Trophoblast cell (in vitro differentiated cells and primary cell): ENCODE measurements at regions not wholly inside any gene's neighbourhood (a gene's known extent, or its start where the extent isn't known, plus 50 kb on each side); places are given as distances from the start of the nearest gene placed in this dataset.
"Not testable (repeated sequence)": the region's sequence is repeated elsewhere in the genome, so short reads cannot be mapped to it uniquely, and the experiment has no call there.

Experiments used
- DNase-seq, 2 donors: peaks; one replicate each; pipeline ENCODE4 v3.0.0-alpha.2; 2016
- H2AFZ ChIP-seq: 2 replicates; pipeline ENCODE4 v1.6.1; 2013; ENCODE audit warnings: low read length, moderate library complexity, mild to moderate bottlenecking; ENCODE audit not compliant: insufficient read depth, poor library complexity
- H2AK5ac ChIP-seq: 2 replicates; pipeline ENCODE4 v1.6.1; 2013; ENCODE audit warnings: mild to moderate bottlenecking, low read length
- H2BK120ac ChIP-seq: 2 replicates; pipeline ENCODE4 v1.6.1; 2013; ENCODE audit warnings: low read length, mild to moderate bottlenecking, moderate library complexity; ENCODE audit not compliant: insufficient read depth, poor library complexity
- H2BK12ac ChIP-seq: 2 replicates; pipeline ENCODE4 v1.6.1; 2013; ENCODE audit warnings: mild to moderate bottlenecking, low read length, moderate library complexity
- H2BK5ac ChIP-seq: 2 replicates; pipeline ENCODE4 v1.6.1; 2013; ENCODE audit warnings: low read length, low read depth, moderate library complexity, mild to moderate bottlenecking; ENCODE audit not compliant: poor library complexity
- H3K14ac ChIP-seq: 2 replicates; pipeline ENCODE4 v1.6.1; 2013; ENCODE audit warnings: mild to moderate bottlenecking, low read length
- H3K18ac ChIP-seq: 2 replicates; pipeline ENCODE4 v1.6.1; 2013; ENCODE audit warnings: mild to moderate bottlenecking, low read length
- H3K23ac ChIP-seq: 2 replicates; pipeline ENCODE4 v1.6.1; 2013; ENCODE audit warnings: low read length
- H3K27ac ChIP-seq: 2 replicates; pipeline ENCODE4 v1.5.1; 2013; ENCODE audit warnings: low read depth, mild to moderate bottlenecking, inconsistent platforms, low read length, moderate library complexity
- H3K27me3 ChIP-seq: 2 replicates; pipeline ENCODE4 v1.6.1; 2013; ENCODE audit warnings: inconsistent platforms, mild to moderate bottlenecking, low read length, moderate library complexity; ENCODE audit not compliant: insufficient read depth
- H3K36me3 ChIP-seq, 2 experiments: 1 replicate in 1 of 2; 2 replicates in 1 of 2; pipeline ENCODE4 v1.6.1; 2013; ENCODE audit warnings: low read length in 2 of 2, mild to moderate bottlenecking in 2 of 2, moderate library complexity in 1 of 2; ENCODE audit not compliant: insufficient read depth in 2 of 2, control insufficient read depth in 1 of 2
- H3K4ac ChIP-seq: 2 replicates; pipeline ENCODE4 v1.6.1; 2013; ENCODE audit warnings: low read depth, mild to moderate bottlenecking, low read length, moderate library complexity
- H3K4me1 ChIP-seq, 2 experiments: 1 replicate in 1 of 2; 2 replicates in 1 of 2; pipeline ENCODE4 v1.6.1; 2013; ENCODE audit warnings: low read length in 2 of 2, mild to moderate bottlenecking in 2 of 2, moderate library complexity in 1 of 2; ENCODE audit not compliant: insufficient read depth in 2 of 2, control insufficient read depth in 1 of 2
- H3K4me2 ChIP-seq: 2 replicates; pipeline ENCODE4 v1.6.1; 2013; ENCODE audit warnings: inconsistent platforms, mild to moderate bottlenecking, low read length, moderate library complexity
- H3K4me3 ChIP-seq: 2 replicates; pipeline ENCODE4 v1.5.1; 2013; ENCODE audit warnings: mild to moderate bottlenecking, low read depth, low read length, inconsistent platforms
- H3K79me1 ChIP-seq: one replicate; pipeline ENCODE4 v1.6.1; 2013; ENCODE audit warnings: low read length
- H3K79me2 ChIP-seq: 2 replicates; pipeline ENCODE4 v1.6.1; 2013; ENCODE audit warnings: low read length, mild to moderate bottlenecking; ENCODE audit not compliant: control insufficient read depth, insufficient read depth, poor library complexity
- H3K9ac ChIP-seq: 2 replicates; pipeline ENCODE4 v1.6.1; 2013; ENCODE audit warnings: mild to moderate bottlenecking, low read length
- H3K9me3 ChIP-seq: 2 replicates; pipeline ENCODE4 v1.6.1; 2013; ENCODE audit warnings: low read depth, mild to moderate bottlenecking, control low read depth, inconsistent platforms, low read length; ENCODE audit not compliant: insufficient read depth
- H4K12ac ChIP-seq: 2 replicates; pipeline ENCODE4 v1.6.1; 2013; ENCODE audit warnings: low read depth, mild to moderate bottlenecking, low read length, moderate library complexity
- H4K8ac ChIP-seq: 2 replicates; pipeline ENCODE4 v1.6.1; 2013; ENCODE audit warnings: low read depth, mild to moderate bottlenecking, low read length, moderate library complexity
- H4K91ac ChIP-seq: one replicate; pipeline ENCODE4 v1.6.1; 2013; ENCODE audit warnings: low read depth, mild to moderate bottlenecking, low read length, moderate library complexity
- WGBS: extraction: QIAGEN DNeasy Blood & Tissue Kit; methylation state at CpG from one replicate; pipeline ENCODE4 v1.1.7; 2013; ENCODE audit warnings: missing lambda C conversion rate; ENCODE audit not compliant: insufficient read length, insufficient coverage; ENCODE audit errors: extremely low coverage; 5-methylcytosine and 5-hydroxymethylcytosine counted together

DNA sequence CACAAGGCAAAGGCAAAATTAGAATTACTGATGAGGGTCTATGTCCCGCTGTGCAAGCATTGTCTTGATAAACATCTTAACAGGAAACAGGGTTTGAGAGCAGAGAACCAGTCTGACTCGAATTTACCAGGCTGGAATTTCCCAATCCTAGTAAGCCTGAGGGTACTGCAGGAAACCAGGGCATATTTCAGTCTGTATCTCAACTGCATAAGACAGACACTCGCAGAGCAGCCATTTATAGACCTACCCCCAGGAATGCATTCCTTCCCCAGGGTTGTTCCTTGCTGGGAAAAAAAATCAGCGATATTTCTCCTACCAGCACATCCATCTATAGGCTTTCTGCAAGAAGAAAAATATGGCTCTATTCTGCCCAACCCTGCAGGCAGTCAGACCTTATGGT lies 283.8 kb upstream of the ATXN7L3B start:
- not testable (repeated sequence) for H3K9me3 ChIP-seq, H3K79me2 ChIP-seq, H4K12ac ChIP-seq, H4K8ac ChIP-seq, H2AK5ac ChIP-seq, H3K79me1 ChIP-seq, H3K9ac ChIP-seq, H3K23ac ChIP-seq, H3K27ac ChIP-seq, H3K14ac ChIP-seq, H4K91ac ChIP-seq, H3K4me3 ChIP-seq, H3K4me2 ChIP-seq, H2AFZ ChIP-seq, H3K18ac ChIP-seq, H2BK5ac ChIP-seq, H3K4me1 ChIP-seq, H2BK12ac ChIP-seq, H2BK120ac ChIP-seq, H3K36me3 ChIP-seq, H3K27me3 ChIP-seq, H3K4ac ChIP-seq
- no CpG with 5 or more reads among the region's 4 CpGs for WGBS
- peak; percentile 52 to 66 for DNase-seq

DNA sequence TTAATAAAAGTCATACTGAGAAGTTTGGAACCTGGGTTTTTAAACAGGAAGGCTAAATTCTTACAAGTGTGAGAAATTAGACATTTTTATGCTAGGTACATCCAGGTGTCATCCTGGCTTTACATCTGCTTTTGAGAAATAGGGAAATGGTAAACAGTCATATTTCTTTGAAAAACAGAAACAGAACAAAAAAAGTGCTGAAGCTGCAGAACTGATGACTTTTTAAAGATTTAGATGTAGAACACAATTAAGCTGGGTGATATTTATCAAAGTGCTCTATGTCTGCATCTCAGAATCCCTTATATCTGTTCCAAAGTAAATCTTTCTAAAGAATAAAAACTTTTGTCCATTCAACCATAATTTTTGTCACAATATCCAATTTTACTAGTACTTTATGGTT lies 282.9 kb upstream of the ATXN7L3B start:
- Histone ChIP-seq H2BK12ac (no peak overlapping the region), H3K79me2 (no peaks in the 10 kb centered on the region), H3K9ac (no peak overlapping the region), H3K14ac (no peak overlapping the region), H2AK5ac (no peak overlapping the region), H2BK120ac (no peak overlapping the region), H3K79me1 (no peaks in the 10 kb centered on the region), H3K9me3 (no peaks in the 10 kb centered on the region), H3K4me1 (no peaks in the 10 kb centered on the region), H3K36me3 (no peaks in the 10 kb centered on the region), H3K4ac (no peak overlapping the region), H3K27ac (no peak overlapping the region), H4K12ac (no peak overlapping the region), H3K18ac (no peak overlapping the region), H2AFZ (no peak overlapping the region), H3K27me3 (no peaks in the 10 kb centered on the region), H3K4me3 (no peak overlapping the region), H2BK5ac (no peak overlapping the region), H3K23ac (no peak overlapping the region), H4K8ac (no peak overlapping the region), H3K4me2 (no peak overlapping the region), H4K91ac (no peak overlapping the region)
- no peak for DNase-seq

DNA sequence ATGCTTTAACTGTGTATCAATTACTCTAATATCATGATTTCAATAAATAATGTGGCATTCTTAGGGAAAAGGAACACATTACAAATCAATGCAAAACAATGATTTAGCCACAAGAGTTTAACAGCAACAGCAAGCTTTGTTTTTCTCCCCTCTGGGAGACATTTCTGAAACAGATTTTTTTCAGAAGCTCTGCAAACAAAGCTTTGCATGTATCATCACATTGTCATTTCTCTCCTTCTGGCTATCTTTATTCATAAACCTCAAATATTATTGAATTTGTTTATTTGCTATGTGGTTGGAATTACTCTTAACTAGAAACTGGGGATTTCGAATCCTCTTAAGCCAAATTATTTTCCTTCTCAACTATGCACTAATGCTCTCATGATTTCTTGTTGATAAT lies 278.4 kb upstream of the ATXN7L3B start:
- no CpG with 5 or more reads among the region's 1 CpG for WGBS
- no peak overlapping the region for H3K9ac ChIP-seq
- no peak for DNase-seq
- no peak overlapping the region for H2BK120ac ChIP-seq
- no peaks in the 10 kb centered on the region for H3K9me3 ChIP-seq
- H3K4ac ChIP-seq: no peak overlapping the region
- H2BK5ac ChIP-seq: no peak overlapping the region
- H3K27ac ChIP-seq: no peak overlapping the region
- no peak overlapping the region for H3K4me3 ChIP-seq
- H3K79me1 ChIP-seq: no peaks in the 10 kb centered on the region
- H3K36me3 ChIP-seq: no peaks in the 10 kb centered on the region
- no peak overlapping the region for H4K12ac ChIP-seq
- no peak overlapping the region for H3K14ac ChIP-seq
- H3K23ac ChIP-seq: no peak overlapping the region
- H3K79me2 ChIP-seq: no peaks in the 10 kb centered on the region
- no peak overlapping the region for H2AFZ ChIP-seq
- H4K8ac ChIP-seq: no peak overlapping the region
- no peak overlapping the region for H2AK5ac ChIP-seq
- H3K27me3 ChIP-seq: no peaks in the 10 kb centered on the region
- H3K4me2 ChIP-seq: no peak overlapping the region
- no peak overlapping the region for H2BK12ac ChIP-seq
- no peak overlapping the region for H3K18ac ChIP-seq
- H4K91ac ChIP-seq: no peak overlapping the region
- H3K4me1 ChIP-seq: no peaks in the 10 kb centered on the region

DNA sequence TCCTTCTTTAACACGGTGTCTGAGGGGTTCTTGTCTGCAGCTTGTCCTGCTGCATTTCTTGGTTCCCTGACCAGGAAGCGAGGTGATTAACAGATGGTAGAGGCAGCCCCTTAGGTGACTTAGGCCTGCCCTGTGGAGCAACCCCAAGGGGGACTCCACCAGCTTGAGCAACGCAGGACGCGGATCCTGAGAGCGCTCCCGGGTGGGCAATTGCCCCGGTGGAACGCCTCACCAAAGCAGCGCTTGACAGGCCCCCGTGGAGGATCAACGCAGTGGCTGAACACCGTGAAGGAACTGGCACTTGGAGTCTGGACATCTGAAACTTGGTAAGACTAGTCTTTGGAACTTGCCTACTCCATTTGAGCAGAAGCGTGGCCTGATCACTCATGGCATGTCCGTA lies 272.9 kb upstream of the ATXN7L3B start:
- H3K4me2 ChIP-seq: no peak overlapping the region
- no peak overlapping the region for H2BK120ac ChIP-seq
- no peak overlapping the region for H3K4me3 ChIP-seq
- H4K12ac ChIP-seq: no peak overlapping the region
- no peak overlapping the region for H3K23ac ChIP-seq
- H3K27ac ChIP-seq: no peak overlapping the region
- WGBS: no CpG with 5 or more reads among the region's 15 CpGs
- no peak overlapping the region for H4K91ac ChIP-seq
- no peak for DNase-seq
- no peaks in the 10 kb centered on the region for H3K27me3 ChIP-seq
- no peaks in the 10 kb centered on the region for H3K79me1 ChIP-seq
- no peaks in the 10 kb centered on the region for H3K4me1 ChIP-seq
- no peak overlapping the region for H2BK5ac ChIP-seq
- H2AK5ac ChIP-seq: no peak overlapping the region
- H3K9ac ChIP-seq: no peak overlapping the region
- no peak overlapping the region for H3K4ac ChIP-seq
- no peaks in the 10 kb centered on the region for H3K9me3 ChIP-seq
- H2BK12ac ChIP-seq: no peak overlapping the region
- H3K79me2 ChIP-seq: no peaks in the 10 kb centered on the region
- no peaks in the 10 kb centered on the region for H3K36me3 ChIP-seq
- H3K18ac ChIP-seq: no peak overlapping the region
- no peak overlapping the region for H3K14ac ChIP-seq
- H4K8ac ChIP-seq: no peak overlapping the region
- no peak overlapping the region for H2AFZ ChIP-seq

DNA sequence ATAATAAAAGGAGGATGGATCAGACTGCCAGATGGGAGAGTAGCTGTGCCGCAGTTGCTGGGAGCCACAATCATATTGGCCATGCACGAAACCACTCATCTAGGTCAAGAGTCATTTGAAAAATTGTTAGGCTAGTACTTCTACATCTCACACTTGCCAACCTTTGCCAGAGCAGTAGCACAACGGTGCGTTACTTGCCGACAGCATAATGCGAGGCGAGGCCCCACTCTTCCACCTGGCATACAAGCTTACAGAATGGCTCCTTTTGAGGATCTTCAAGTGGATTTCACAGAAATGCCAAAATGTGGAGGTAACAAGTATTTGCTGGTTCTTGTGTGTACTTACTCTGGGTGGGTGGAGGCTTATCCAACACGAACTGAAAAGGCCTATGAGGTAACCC lies 268.3 kb upstream of the ATXN7L3B start:
- H2AK5ac ChIP-seq, H2BK120ac ChIP-seq, H4K12ac ChIP-seq, H2BK5ac ChIP-seq, H4K8ac ChIP-seq, H2BK12ac ChIP-seq, H3K4me3 ChIP-seq, H3K9me3 ChIP-seq, H3K18ac ChIP-seq, H4K91ac ChIP-seq, H3K27me3 ChIP-seq, H3K4me1 ChIP-seq, H3K36me3 ChIP-seq, H3K4me2 ChIP-seq, H3K14ac ChIP-seq, H3K9ac ChIP-seq, H3K79me1 ChIP-seq, H2AFZ ChIP-seq, H3K27ac ChIP-seq, DNase-seq, H3K79me2 ChIP-seq, H3K4ac ChIP-seq, H3K23ac ChIP-seq: not testable (repeated sequence)
- WGBS: no CpG with 5 or more reads among the region's 8 CpGs
